ENCODE measurements at regions not wholly inside any gene's neighbourhood (a gene's known extent, or its start where the extent isn't known, plus 50 kb on each side); places are given as distances from the start of the nearest gene placed in this dataset.
"Not testable (repeated sequence)": the region's sequence is repeated elsewhere in the genome, so short reads cannot be mapped to it uniquely, and the experiment has no call there.

GRCh38 chr5:4549351-4549750, 590.8 kb upstream of the ADAMTS16 start:
- no peak for DNase-seq

GRCh38 chr5:4551034-4551433, 589.1 kb upstream of the ADAMTS16 start:
- DNase-seq = no peak

GRCh38 chr5:4553130-4553529, 587.0 kb upstream of the ADAMTS16 start:
- no peak for DNase-seq

GRCh38 chr5:4553978-4554377, 586.2 kb upstream of the ADAMTS16 start:
- no peak for DNase-seq

GRCh38 chr5:4555725-4556285, 584.3 kb upstream of the ADAMTS16 start:
- DNase-seq = no peak

GRCh38 chr5:4561403-4561802, 578.7 kb upstream of the ADAMTS16 start:
- no peak for DNase-seq

DNA sequence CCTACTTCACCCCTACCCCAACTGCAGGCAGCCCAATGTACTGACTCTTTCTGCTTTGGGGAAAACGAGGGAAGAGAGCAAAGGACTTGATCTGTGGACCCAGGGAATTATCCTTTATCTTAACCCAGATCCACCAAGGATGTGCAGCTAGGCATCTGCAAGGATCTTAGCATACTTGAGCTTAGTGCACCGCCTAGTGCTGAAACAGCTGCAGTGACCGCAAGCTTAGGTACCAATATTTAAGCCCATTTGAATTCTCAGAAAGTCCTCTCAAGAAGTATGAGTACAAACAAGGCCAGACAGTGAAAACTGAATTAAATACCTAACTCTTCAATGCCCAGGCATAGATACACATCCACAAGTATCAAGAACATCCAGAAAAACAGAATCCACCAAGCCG, 576.7 kb upstream of the ADAMTS16 start:
- no peak for DNase-seq

GRCh38 chr5:4570047-4570995, 569.8 kb upstream of the ADAMTS16 start:
- no peak for DNase-seq

DNA sequence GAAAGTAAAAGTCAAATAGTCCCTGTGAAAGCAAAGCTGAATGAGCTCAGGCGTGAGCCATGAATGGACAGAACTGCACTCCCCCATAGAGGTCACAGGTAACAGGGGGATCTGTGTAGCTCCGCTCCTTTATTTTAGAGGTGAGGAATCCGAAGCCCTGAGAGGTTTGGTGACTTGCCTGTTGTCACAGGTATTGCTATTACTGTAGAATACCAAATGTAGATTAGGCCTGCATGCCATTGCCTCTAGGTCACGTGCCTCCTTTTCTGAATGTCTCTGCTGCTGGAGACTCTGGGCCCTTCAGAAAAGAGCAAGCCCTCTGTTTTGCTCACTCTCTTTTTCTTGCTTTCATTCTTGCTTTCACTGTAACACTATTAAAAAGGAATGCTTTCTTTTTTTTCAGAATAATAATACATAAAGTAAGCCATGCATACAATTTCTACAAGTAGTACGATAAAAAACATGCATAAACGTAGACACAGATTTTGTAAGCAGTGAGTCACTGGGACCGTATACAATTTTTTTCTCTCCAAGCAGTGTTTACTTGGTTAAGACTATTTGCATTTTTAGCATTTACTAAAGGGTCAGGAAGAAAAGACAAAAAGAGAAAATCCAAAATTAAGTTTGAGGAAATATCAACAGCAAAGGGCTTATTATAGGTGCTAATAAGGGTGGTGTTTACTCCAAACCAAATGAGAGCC, 568.7 kb upstream of the ADAMTS16 start:
- DNase-seq = no peak

GRCh38 chr5:4572311-4573100, 567.6 kb upstream of the ADAMTS16 start:
- no peak for DNase-seq

DNA sequence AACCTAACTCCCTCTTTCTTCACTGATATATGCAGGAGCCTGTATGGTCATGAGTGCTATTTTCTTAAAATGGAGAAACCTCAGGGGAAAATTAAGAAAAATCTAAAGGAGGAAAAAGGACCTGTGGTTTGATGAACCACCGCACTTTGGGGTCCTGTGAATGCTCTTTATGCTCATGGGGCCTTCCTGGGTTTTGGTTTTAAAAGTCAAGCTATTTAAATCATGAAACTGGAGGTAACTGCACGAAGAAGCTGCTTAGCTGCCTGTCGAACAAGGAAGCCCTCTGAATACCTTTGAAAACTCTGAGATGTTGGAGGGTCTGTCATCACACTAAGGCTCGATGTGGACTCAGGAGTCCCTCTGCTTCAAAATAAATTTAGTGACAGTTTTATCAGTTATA, 564.5 kb upstream of the ADAMTS16 start:
- no peak for DNase-seq

DNA sequence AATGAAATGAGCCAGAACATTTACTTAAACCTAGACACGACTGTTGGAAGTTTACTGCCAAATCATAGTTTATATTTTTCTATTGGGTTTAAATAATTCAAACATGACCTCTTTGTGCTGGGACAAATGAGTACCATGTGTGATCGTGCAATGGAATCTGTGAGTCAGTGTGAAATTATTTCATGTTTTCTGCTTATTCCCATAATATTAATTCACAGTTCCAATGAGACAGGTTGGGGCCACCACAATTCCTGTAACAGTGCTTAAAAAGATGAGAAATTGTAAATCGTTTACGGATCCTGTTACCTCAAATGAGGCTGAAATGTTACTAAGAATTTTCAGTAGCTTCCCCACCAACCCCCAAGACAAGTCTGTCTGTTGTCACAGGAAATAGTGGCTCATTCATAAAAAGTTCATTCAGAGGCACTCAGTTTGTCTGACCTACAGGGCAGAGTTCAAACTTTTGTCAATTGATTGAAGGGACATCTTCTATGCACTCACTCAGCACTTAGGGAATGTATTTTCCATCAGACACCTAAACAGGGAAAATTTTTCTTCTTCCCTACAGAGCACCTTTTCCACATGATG, 563.9 kb upstream of the ADAMTS16 start:
- no peak for DNase-seq

GRCh38 chr5:4576908-4577307, 563.2 kb upstream of the ADAMTS16 start:
- no peak for DNase-seq

DNA sequence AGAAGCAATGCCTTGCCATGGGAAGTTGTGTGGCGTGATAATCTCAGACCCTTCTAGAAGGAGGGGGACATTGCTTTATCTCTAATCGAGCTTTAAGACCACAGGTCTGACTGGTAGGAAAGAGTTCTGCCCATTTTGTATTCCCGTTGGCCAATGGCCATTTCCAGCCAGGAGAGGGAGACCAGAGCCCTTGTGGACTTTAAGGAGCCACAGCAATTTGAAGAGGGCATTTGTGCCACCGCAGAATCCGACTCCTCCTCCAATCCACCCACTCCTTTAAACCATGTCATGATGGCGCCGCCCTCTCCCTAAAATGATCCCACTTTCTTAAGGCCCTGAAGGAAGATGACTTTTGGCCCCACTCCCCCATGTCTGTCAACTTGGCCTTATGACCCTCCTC, 560.5 kb upstream of the ADAMTS16 start:
- DNase-seq = no peak

DNA sequence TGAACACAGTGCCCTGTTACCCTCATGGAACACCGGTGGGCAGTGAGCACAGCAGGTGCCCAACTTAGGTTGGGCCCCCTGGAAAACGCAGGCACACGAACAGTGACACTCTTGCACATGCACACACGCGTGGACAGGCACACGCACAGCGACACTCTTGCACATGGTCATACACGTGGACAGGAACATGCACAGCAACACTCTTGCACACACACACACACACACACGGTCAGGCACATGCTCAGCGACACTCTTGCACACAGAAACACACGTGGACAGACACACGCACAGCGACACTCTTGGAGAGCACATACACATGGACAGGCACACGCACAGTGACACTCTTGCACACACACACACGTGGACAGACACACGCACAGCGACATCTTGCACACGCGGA, 559.4 kb upstream of the ADAMTS16 start:
- no peak for DNase-seq

DNA sequence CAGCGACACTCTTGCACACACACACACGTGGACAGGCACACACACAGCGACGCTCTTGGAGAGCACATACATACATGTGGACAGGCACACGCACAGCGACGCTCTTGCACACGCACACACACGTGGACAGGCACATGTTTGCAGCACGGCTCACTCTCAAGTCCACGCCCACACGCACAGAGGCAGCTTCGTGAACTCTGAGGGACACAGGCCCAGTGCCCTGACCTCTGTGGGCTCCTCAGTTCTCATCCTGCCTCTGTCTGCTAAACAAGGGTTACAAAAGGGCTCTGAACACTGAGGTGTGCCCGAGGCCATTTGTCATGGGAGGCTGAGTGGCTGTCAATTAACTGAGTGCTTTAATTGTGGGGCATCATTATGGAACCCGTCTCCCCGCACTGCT, 558.8 kb upstream of the ADAMTS16 start:
- no peak for DNase-seq

GRCh38 chr5:4584982-4585381, 555.1 kb upstream of the ADAMTS16 start:
- DNase-seq = peak in 3 of 56 donors; percentile 1 to 12 (median 2)

DNA sequence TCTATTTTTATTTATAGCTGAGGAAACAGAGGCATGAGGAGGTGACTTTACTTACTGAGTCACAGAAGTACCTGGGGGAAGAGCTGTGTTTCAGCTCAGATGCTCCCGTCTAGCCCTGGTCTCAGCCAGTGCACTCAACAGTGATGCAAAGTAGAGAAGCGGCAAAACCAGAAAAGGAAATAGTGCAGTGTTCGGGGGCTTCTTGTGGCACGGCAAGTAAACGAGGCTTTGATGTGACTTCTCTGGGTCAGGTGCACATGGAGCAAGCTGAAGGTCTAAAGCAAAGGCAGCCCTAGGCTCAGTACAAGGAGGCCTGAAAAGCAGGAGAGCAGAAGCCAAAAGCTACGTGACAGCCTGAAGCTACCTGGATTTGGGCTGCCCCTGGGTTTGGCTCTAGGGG, 526.7 kb upstream of the ADAMTS16 start:
- DNase-seq = no peak

- DNase-seq = no peak
Measured at GRCh38 chr5:4614088-4614487, 526.0 kb upstream of the ADAMTS16 start.

DNA sequence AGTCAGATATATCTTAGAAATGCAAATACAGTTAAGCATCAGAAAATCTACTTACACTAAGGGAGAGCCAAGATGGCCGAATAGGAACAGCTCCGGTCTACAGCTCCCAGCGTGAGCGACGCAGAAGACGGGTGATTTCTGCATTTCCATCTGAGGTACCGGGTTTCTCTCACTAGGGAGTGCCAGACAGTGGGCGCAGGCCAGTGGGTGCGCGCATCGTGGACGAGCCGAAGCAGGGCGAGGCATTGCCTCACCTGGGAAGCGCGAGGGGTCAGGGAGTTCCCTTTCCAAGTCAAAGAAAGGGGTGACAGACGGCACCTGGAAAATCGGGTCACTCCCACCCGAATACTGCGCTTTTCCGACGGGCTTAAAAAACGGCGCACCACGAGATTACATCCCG, 524.8 kb upstream of the ADAMTS16 start:
- DNase-seq = not testable (repeated sequence)
